Esophagus squamous epithelium (tissue), 4 donors: ENCODE measurements at regions not wholly inside any gene's neighbourhood (a gene's known extent, or its start where the extent isn't known, plus 50 kb on each side); places are given as distances from the start of the nearest gene placed in this dataset.

Experiments
- CTCF ChIP-seq, 6 experiments: fragments of 450-650 bp in 4 of 6; fragments of 200-600 bp in 2 of 6; sonication (generic) in 2 of 6; IDR thresholded peaks; one replicate each; pipeline ENCODE4 v1.5.1; 2016 to 2019; ENCODE audit warnings: antibody characterized with exemption in 6 of 6, mild to moderate bottlenecking in 4 of 6, moderate library complexity in 4 of 6
- POLR2A ChIP-seq, 4 donors: fragments of 450-650 bp; IDR thresholded peaks; one replicate each; pipeline ENCODE4 v1.6.1; 2017; ENCODE audit warnings: antibody characterized with exemption in 4 of 4, mild to moderate bottlenecking in 4 of 4, moderate library complexity in 3 of 4

- TF ChIP-seq CTCF (IDR thresholded peaks at IDR 0.05) (no peak), POLR2A (IDR thresholded peaks at IDR 0.05) (no peak)
Measured at GRCh38 chr18:78240101-78240500, 739.5 kb upstream of the SALL3 start.
